Astrocyte (in vitro differentiated cells and primary cell): ENCODE measurements at regions not wholly inside any gene's neighbourhood (a gene's known extent, or its start where the extent isn't known, plus 50 kb on each side); places are given as distances from the start of the nearest gene placed in this dataset.

ENCODE experiments used
- DNase-seq: peaks from one replicate; pipeline ENCODE4 v3.0.0-alpha.2; 2010; ENCODE audit warnings: low read depth
- FAIRE-seq: peaks from 2 replicates; lab custom pipeline; 2011; peaks lifted over from hg19 to GRCh38; lab: Jason Lieb, UNC
- H2AFZ ChIP-seq: 2 replicates; pipeline ENCODE4 v1.6.0; 2012; ENCODE audit warnings: low read depth, low read length, inconsistent platforms
- H3K27ac ChIP-seq: 2 replicates; pipeline ENCODE4 v1.5.1; 2011; ENCODE audit warnings: low read depth, low read length, inconsistent platforms
- H3K27me3 ChIP-seq: 2 replicates; pipeline ENCODE4 v1.6.0; 2011; ENCODE audit warnings: low read length, inconsistent platforms; ENCODE audit not compliant: insufficient read depth
- H3K36me3 ChIP-seq: 2 replicates; pipeline ENCODE4 v1.5.1; 2011; ENCODE audit warnings: low read length, inconsistent platforms; ENCODE audit not compliant: insufficient read depth
- H3K4me1 ChIP-seq: 2 replicates; pipeline ENCODE4 v1.5.1; 2011; ENCODE audit warnings: low read length, inconsistent platforms; ENCODE audit not compliant: insufficient read depth
- H3K4me2 ChIP-seq: 2 replicates; pipeline ENCODE4 v1.6.0; 2012; ENCODE audit warnings: low read length, inconsistent platforms
- H3K4me3 ChIP-seq: 2 replicates; pipeline ENCODE4 v1.5.1; 2011; ENCODE audit warnings: low read depth, mild to moderate bottlenecking, low read length, inconsistent platforms; ENCODE audit not compliant: insufficient read depth
- H3K79me2 ChIP-seq: 2 replicates; pipeline ENCODE4 v1.6.0; 2012; ENCODE audit warnings: mild to moderate bottlenecking, low read length, inconsistent platforms; ENCODE audit not compliant: insufficient read depth
- H3K9ac ChIP-seq: 2 replicates; pipeline ENCODE4 v1.6.0; 2012; ENCODE audit warnings: mild to moderate bottlenecking, low read length, inconsistent platforms
- H3K9me3 ChIP-seq: 2 replicates; pipeline ENCODE4 v1.5.1; 2012; ENCODE audit warnings: low read depth, mild to moderate bottlenecking, low read length, inconsistent platforms; ENCODE audit not compliant: insufficient read depth
- H4K20me1 ChIP-seq: 2 replicates; pipeline ENCODE4 v1.6.0; 2012; ENCODE audit warnings: low read length, inconsistent platforms; ENCODE audit not compliant: insufficient read depth
- H3K27ac Mint-ChIP-seq: one replicate; pipeline ENCODE4 v1.8.0; 2021; ENCODE audit warnings: mild to moderate bottlenecking, mixed read lengths; ENCODE audit not compliant: unreplicated experiment
- H3K27me3 Mint-ChIP-seq: one replicate; pipeline ENCODE4 v1.8.0; 2021; ENCODE audit warnings: low read depth, mixed read lengths; ENCODE audit not compliant: unreplicated experiment
- H3K36me3 Mint-ChIP-seq: one replicate; pipeline ENCODE4 v1.8.0; 2021; ENCODE audit warnings: low read depth, mixed read lengths; ENCODE audit not compliant: unreplicated experiment
- H3K4me1 Mint-ChIP-seq: one replicate; pipeline ENCODE4 v1.8.0; 2021; ENCODE audit warnings: low read depth, mixed read lengths; ENCODE audit not compliant: unreplicated experiment
- H3K4me3 Mint-ChIP-seq: one replicate; pipeline ENCODE4 v1.8.0; 2021; ENCODE audit warnings: mild to moderate bottlenecking, moderate library complexity, mixed read lengths; ENCODE audit not compliant: unreplicated experiment
- H3K9me3 Mint-ChIP-seq: one replicate; pipeline ENCODE4 v1.8.0; 2021; ENCODE audit warnings: mild to moderate bottlenecking, mixed read lengths; ENCODE audit not compliant: unreplicated experiment
- EZH2 ChIP-seq: IDR thresholded peaks from 2 replicates; pipeline ENCODE4 v1.6.1; 2012; ENCODE audit warnings: mild to moderate bottlenecking, low read length, inconsistent platforms; ENCODE audit not compliant: insufficient read depth
- TF ChIP-seq, protein P1 (sequence below): IDR thresholded peaks from 2 replicates; pipeline ENCODE4 v1.5.1; 2011; ENCODE audit warnings: low read depth, mild to moderate bottlenecking, inconsistent platforms, low read length, moderate library complexity; ENCODE audit not compliant: insufficient read depth

DNA sequence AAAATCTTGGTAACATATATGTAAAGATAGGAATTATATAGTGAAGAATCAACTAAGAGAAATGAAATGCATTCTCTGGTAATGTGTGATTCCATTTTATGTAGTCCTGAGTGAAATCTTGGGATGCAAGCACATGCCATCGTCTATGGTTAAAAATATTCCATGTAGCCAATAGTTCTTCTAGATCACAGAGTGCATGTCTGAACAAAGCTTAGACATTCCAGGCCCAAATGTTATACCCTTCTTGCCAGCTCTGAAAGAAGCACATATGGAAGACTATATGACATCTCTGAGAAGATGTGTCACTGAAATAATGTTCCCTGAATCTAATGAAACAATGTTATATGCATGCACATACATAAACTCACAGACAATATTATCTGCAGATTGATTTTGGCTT lies 92.3 kb upstream of the TFPI start:
- FAIRE-seq, result no peak

DNA sequence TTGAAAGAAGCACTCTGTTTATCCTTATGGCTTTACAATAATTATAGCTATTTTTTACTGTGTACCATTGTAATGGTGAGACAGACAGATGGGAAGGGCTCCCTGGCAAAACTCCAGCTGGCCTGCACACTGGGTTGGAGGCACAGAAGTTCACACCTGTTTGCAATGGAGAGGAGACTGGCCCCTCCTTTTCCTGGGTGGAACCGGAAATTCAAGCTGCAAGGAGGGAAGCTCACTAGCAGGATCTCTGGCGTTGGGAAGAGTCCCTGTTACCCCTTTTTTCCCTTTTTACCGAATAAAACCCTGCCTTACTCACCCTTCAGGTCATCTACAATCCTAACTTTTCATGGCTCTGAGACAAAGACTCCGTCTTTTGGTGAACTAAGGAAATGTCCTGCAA lies 100.3 kb upstream of the TFPI start:
- Histone ChIP-seq H3K36me3 (no peaks in the 10 kb centered on the region), H2AFZ (no peak overlapping the region), H4K20me1 (no peaks in the 10 kb centered on the region), H3K27ac (no peak overlapping the region), H3K4me2 (no peak overlapping the region), H3K4me1 (no peaks in the 10 kb centered on the region), H3K9me3 (no peaks in the 10 kb centered on the region), H3K4me3 (no peak overlapping the region), H3K9ac (no peak overlapping the region), H3K79me2 (no peaks in the 10 kb centered on the region), H3K27me3 (no peaks in the 10 kb centered on the region)
- Mint-ChIP-seq H3K9me3 (no peaks in the 10 kb centered on the region), H3K4me1 (no peaks in the 10 kb centered on the region), H3K27me3 (peaks cover 3% of the 10 kb centered on the region), H3K36me3 (no peaks in the 10 kb centered on the region), H3K4me3 (no peak overlapping the region), H3K27ac (no peak overlapping the region)
- TF ChIP-seq, protein P1, sequence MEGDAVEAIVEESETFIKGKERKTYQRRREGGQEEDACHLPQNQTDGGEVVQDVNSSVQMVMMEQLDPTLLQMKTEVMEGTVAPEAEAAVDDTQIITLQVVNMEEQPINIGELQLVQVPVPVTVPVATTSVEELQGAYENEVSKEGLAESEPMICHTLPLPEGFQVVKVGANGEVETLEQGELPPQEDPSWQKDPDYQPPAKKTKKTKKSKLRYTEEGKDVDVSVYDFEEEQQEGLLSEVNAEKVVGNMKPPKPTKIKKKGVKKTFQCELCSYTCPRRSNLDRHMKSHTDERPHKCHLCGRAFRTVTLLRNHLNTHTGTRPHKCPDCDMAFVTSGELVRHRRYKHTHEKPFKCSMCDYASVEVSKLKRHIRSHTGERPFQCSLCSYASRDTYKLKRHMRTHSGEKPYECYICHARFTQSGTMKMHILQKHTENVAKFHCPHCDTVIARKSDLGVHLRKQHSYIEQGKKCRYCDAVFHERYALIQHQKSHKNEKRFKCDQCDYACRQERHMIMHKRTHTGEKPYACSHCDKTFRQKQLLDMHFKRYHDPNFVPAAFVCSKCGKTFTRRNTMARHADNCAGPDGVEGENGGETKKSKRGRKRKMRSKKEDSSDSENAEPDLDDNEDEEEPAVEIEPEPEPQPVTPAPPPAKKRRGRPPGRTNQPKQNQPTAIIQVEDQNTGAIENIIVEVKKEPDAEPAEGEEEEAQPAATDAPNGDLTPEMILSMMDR, result no peak
- TF ChIP-seq EZH2, result no peak
- FAIRE-seq, result no peak
- no peak for DNase-seq

More for the DNA sequence above, 92.3 kb upstream of the TFPI start:
- no peaks in the 10 kb centered on the region for H3K4me1 ChIP-seq
- TF ChIP-seq, protein P1, result no peak
- TF ChIP-seq EZH2, result no peak
- no peak overlapping the region for H3K27ac ChIP-seq
- H3K79me2 ChIP-seq, result no peaks in the 10 kb centered on the region
- no peak overlapping the region for H2AFZ ChIP-seq
- Mint-ChIP-seq H3K9me3 (no peaks in the 10 kb centered on the region), H3K4me1 (no peaks in the 10 kb centered on the region), H3K27me3 (no peaks in the 10 kb centered on the region), H3K36me3 (no peaks in the 10 kb centered on the region), H3K4me3 (no peak overlapping the region), H3K27ac (no peak overlapping the region)
- no peak for DNase-seq
- no peaks in the 10 kb centered on the region for H3K27me3 ChIP-seq
- no peaks in the 10 kb centered on the region for H4K20me1 ChIP-seq
- no peaks in the 10 kb centered on the region for H3K9me3 ChIP-seq
- H3K4me2 ChIP-seq, result no peak overlapping the region
- no peak overlapping the region for H3K9ac ChIP-seq
- no peak overlapping the region for H3K4me3 ChIP-seq
- no peaks in the 10 kb centered on the region for H3K36me3 ChIP-seq

GRCh38 chr2:187655001-187655400 lies 100.8 kb upstream of the TFPI start:
- Histone ChIP-seq H3K27ac (no peak overlapping the region), H3K9ac (no peak overlapping the region), H3K79me2 (no peaks in the 10 kb centered on the region), H3K36me3 (no peaks in the 10 kb centered on the region), H3K27me3 (no peaks in the 10 kb centered on the region), H2AFZ (no peak overlapping the region), H3K4me2 (no peak overlapping the region), H3K4me3 (no peak overlapping the region), H3K9me3 (no peaks in the 10 kb centered on the region), H3K4me1 (no peaks in the 10 kb centered on the region), H4K20me1 (no peaks in the 10 kb centered on the region)
- Mint-ChIP-seq H3K4me1 (no peaks in the 10 kb centered on the region), H3K36me3 (no peaks in the 10 kb centered on the region), H3K27me3 (peaks cover 3% of the 10 kb centered on the region), H3K27ac (no peak overlapping the region), H3K4me3 (no peak overlapping the region), H3K9me3 (no peaks in the 10 kb centered on the region)
- DNase-seq (no peak), FAIRE-seq (no peak)
- TF ChIP-seq EZH2, result no peak
- TF ChIP-seq, protein P1, result no peak
